Thyroid gland (tissue), 4 donors: ENCODE measurements at regions not wholly inside any gene's neighbourhood (a gene's known extent, or its start where the extent isn't known, plus 50 kb on each side); places are given as distances from the start of the nearest gene placed in this dataset.

Experiments
- DNase-seq, 2 donors: peaks; one replicate each; pipeline ENCODE4 v3.0.0-alpha.2; 2019
- H3K27ac ChIP-seq, 3 donors: fragments of 200-600 bp; sonication (generic); 1 replicate in 2 of 3; 2 replicates in 1 of 3; pipeline ENCODE4 v1.5.1; 2016 to 2019; ENCODE audit warnings: mild to moderate bottlenecking in 1 of 3, moderate library complexity in 1 of 3
- H3K27me3 ChIP-seq: fragments of 200-600 bp; sonication (generic); one replicate; pipeline ENCODE4 v1.5.1; 2019
- H3K36me3 ChIP-seq, 2 donors: fragments of 200-600 bp; sonication (generic); one replicate each; pipeline ENCODE4 v1.5.1; 2016 to 2019
- H3K4me1 ChIP-seq, 2 donors: fragments of 200-600 bp; sonication (generic); one replicate each; pipeline ENCODE4 v1.5.1; 2017 to 2019
- H3K4me3 ChIP-seq, 3 donors: fragments of 200-600 bp; sonication (generic); replicated peaks in 1 of 3; 1 replicate in 2 of 3; 2 replicates in 1 of 3; pipeline ENCODE4 v1.5.1; 2016; ENCODE audit warnings: mild to moderate bottlenecking in 1 of 3
- H3K9me3 ChIP-seq: fragments of 200-600 bp; sonication (generic); one replicate; pipeline ENCODE4 v1.5.1; 2017
- CTCF ChIP-seq, 6 experiments: fragments of 200-600 bp in 3 of 6; fragments of 450-650 bp in 3 of 6; sonication (generic) in 3 of 6; IDR thresholded peaks; one replicate each; pipeline ENCODE4 v1.5.1; 2016 to 2019; ENCODE audit warnings: antibody characterized with exemption in 6 of 6, mild to moderate bottlenecking in 2 of 6, inconsistent platforms in 1 of 6, moderate library complexity in 1 of 6
- POLR2A ChIP-seq, 2 donors: fragments of 450-650 bp; IDR thresholded peaks; one replicate each; pipeline ENCODE4 v1.6.1; 2017; ENCODE audit warnings: antibody characterized with exemption in 2 of 2, mild to moderate bottlenecking in 2 of 2, moderate library complexity in 1 of 2
- WGBS, 2 donors: methylation state at CpG; one replicate each; pipeline ENCODE4 v1.1.5; 2017; 5-methylcytosine and 5-hydroxymethylcytosine counted together
- intact Hi-C: fragments of 100-400 bp; cut with DNase I; formaldehyde crosslinking; loops from one replicate; pipeline ENCODE4 v1.15.1; 2023

- Histone ChIP-seq H3K27ac (no peak overlapping the region), H3K4me1 (no peaks in the 10 kb centered on the region), H3K36me3 (no peaks in the 10 kb centered on the region), H3K27me3 (no peaks in the 10 kb centered on the region), H3K4me3 (no peak overlapping the region), H3K9me3 (no peaks in the 10 kb centered on the region)
- WGBS, 2 donors, result 44 to 53% methylated on average over 2 of the region's 2 CpGs
- intact Hi-C loops, result no loop called here
- DNase-seq, result no peak
- TF ChIP-seq POLR2A (IDR thresholded peaks at IDR 0.05) (no peak), CTCF (IDR thresholded peaks at IDR 0.05) (no peak)
Observed at GRCh38 chr6:5946701-5947100, 60.0 kb downstream of the NRN1 start.

GRCh38 chr6:5946181-5946580, 60.5 kb downstream of the NRN1 start:
- Histone ChIP-seq H3K36me3 (no peaks in the 10 kb centered on the region), H3K9me3 (no peaks in the 10 kb centered on the region), H3K4me3 (no peak overlapping the region), H3K27ac (no peak overlapping the region), H3K4me1 (no peaks in the 10 kb centered on the region), H3K27me3 (no peaks in the 10 kb centered on the region)
- 85% methylated on average over 4 of the region's 4 CpGs for WGBS, 2 donors
- no peak for DNase-seq
- intact Hi-C loops, result no loop called here
- TF ChIP-seq CTCF (IDR thresholded peaks at IDR 0.05) (no peak), POLR2A (IDR thresholded peaks at IDR 0.05) (no peak)

- Histone ChIP-seq H3K36me3 (no peaks in the 10 kb centered on the region), H3K4me1 (no peaks in the 10 kb centered on the region), H3K9me3 (no peaks in the 10 kb centered on the region), H3K27me3 (no peaks in the 10 kb centered on the region), H3K4me3 (no peak overlapping the region), H3K27ac (no peak overlapping the region)
- no peak for DNase-seq
- TF ChIP-seq CTCF (IDR thresholded peaks at IDR 0.05) (no peak), POLR2A (IDR thresholded peaks at IDR 0.05) (no peak)
- intact Hi-C loops, result no loop called here
Observed at GRCh38 chr6:5943591-5943990, 63.1 kb downstream of the NRN1 start.

GRCh38 chr6:5942591-5942990, 64.1 kb downstream of the NRN1 start:
- Histone ChIP-seq H3K4me1 (no peaks in the 10 kb centered on the region), H3K4me3 (no peak overlapping the region), H3K36me3 (no peaks in the 10 kb centered on the region), H3K27ac (no peak overlapping the region), H3K9me3 (no peaks in the 10 kb centered on the region), H3K27me3 (no peaks in the 10 kb centered on the region)
- DNase-seq, result no peak
- intact Hi-C loops, result no loop called here
- no peak for TF ChIP-seq POLR2A (IDR thresholded peaks at IDR 0.05)
- 96 to 100% methylated on average over 1 of the region's 1 CpG for WGBS, 2 donors

- no peaks in the 10 kb centered on the region for H3K9me3 ChIP-seq
- DNase-seq, result no peak
- TF ChIP-seq CTCF (IDR thresholded peaks at IDR 0.05), result no peak
- TF ChIP-seq POLR2A (IDR thresholded peaks at IDR 0.05), result no peak
- intact Hi-C loops, result no loop called here
- WGBS, 2 donors, result 62 to 66% methylated on average over 5 of the region's 5 CpGs
- H3K4me1 ChIP-seq, result no peaks in the 10 kb centered on the region
- no peak overlapping the region for H3K27ac ChIP-seq
- no peaks in the 10 kb centered on the region for H3K27me3 ChIP-seq
- no peaks in the 10 kb centered on the region for H3K36me3 ChIP-seq
- H3K4me3 ChIP-seq, result no peak overlapping the region
Observed at GRCh38 chr6:5941188-5941587, 65.5 kb downstream of the NRN1 start.

GRCh38 chr6:5938934-5939333, 67.8 kb downstream of the NRN1 start:
- H3K36me3 ChIP-seq, result no peaks in the 10 kb centered on the region
- no peaks in the 10 kb centered on the region for H3K27me3 ChIP-seq
- H3K4me1 ChIP-seq, result no peaks in the 10 kb centered on the region
- WGBS, 2 donors, result 96 to 99% methylated on average over 3 of the region's 3 CpGs
- no peak overlapping the region for H3K27ac ChIP-seq
- no peak overlapping the region for H3K4me3 ChIP-seq
- DNase-seq, result no peak
- no peak for TF ChIP-seq POLR2A (IDR thresholded peaks at IDR 0.05)
- TF ChIP-seq CTCF (IDR thresholded peaks at IDR 0.05), result no peak
- intact Hi-C loops, result no loop called here
- no peaks in the 10 kb centered on the region for H3K9me3 ChIP-seq
